ENCODE measurements at regions not wholly inside any gene's neighbourhood (a gene's known extent, or its start where the extent isn't known, plus 50 kb on each side); places are given as distances from the start of the nearest gene placed in this dataset.
A peak's percentile ranks its signal among the peaks of the same experiment; 100 is the strongest.

- H3K36me3 ChIP-seq (ENCODE audit: insufficient read depth, low read length) = no peaks in the 10 kb centered on the region
- peaks cover 15% of the 10 kb centered on the region for H3K4me1 ChIP-seq (ENCODE audit: insufficient read depth, low read length, severe bottlenecking)
- H3K27me3 ChIP-seq (ENCODE audit: insufficient read depth, low read length) = no peaks in the 10 kb centered on the region
- no peak overlapping the region for H2AFZ ChIP-seq (ENCODE audit: low read length)
- H4K20me1 ChIP-seq (ENCODE audit: insufficient read depth, low read length) = no peaks in the 10 kb centered on the region
- H3F3A ChIP-seq (ENCODE audit: insufficient read depth, low read length) = no peaks in the 10 kb centered on the region
- H3K27ac ChIP-seq (ENCODE audit: low read depth, low read length, poor library complexity, severe bottlenecking) = no peak overlapping the region
- no peak for TF ChIP-seq EZH2 (IDR thresholded peaks at IDR 0.05; ENCODE audit: borderline replicate concordance, low read length)
- no peak for TF ChIP-seq CTCF (IDR thresholded peaks at IDR 0.05; ENCODE audit: low read length)
- H3K9me3 ChIP-seq (ENCODE audit: low read length) = no peaks in the 10 kb centered on the region
- no peak overlapping the region for H3K4me2 ChIP-seq (ENCODE audit: low read length)
- no peaks in the 10 kb centered on the region for H3K79me2 ChIP-seq (ENCODE audit: insufficient read depth, low read length)
- no peak overlapping the region for H3K9ac ChIP-seq (ENCODE audit: low read length)
- H3K9me2 ChIP-seq (ENCODE audit: low read depth, low read length) = no peaks in the 10 kb centered on the region
- H3K4me3 ChIP-seq (ENCODE audit: low read depth, low read length, poor library complexity, severe bottlenecking) = no peak overlapping the region
Observed at GRCh38 chr1:87436534-87436933, 107.9 kb downstream of the LMO4 start.

GRCh38 chr1:87437663-87438295, 109.1 kb downstream of the LMO4 start:
- Histone ChIP-seq H3K36me3 (ENCODE audit: insufficient read depth, low read length) (no peaks in the 10 kb centered on the region), H3K4me3 (ENCODE audit: low read depth, low read length, poor library complexity, severe bottlenecking) (no peak overlapping the region), H3F3A (ENCODE audit: insufficient read depth, low read length) (no peaks in the 10 kb centered on the region), H2AFZ (ENCODE audit: low read length) (no peak overlapping the region), H3K9me2 (ENCODE audit: low read depth, low read length) (no peaks in the 10 kb centered on the region), H3K27me3 (ENCODE audit: insufficient read depth, low read length) (no peaks in the 10 kb centered on the region), H3K79me2 (ENCODE audit: insufficient read depth, low read length) (no peaks in the 10 kb centered on the region), H3K9ac (ENCODE audit: low read length) (no peak overlapping the region), H3K4me2 (ENCODE audit: low read length) (peak overlapping the region; percentile 21; the same call in 1 of the 2 replicates), H3K9me3 (ENCODE audit: low read length) (peaks cover 2% of the 10 kb centered on the region; the same call in 1 of the 2 replicates), H3K4me1 (ENCODE audit: insufficient read depth, low read length, severe bottlenecking) (peaks cover 15% of the 10 kb centered on the region), H4K20me1 (ENCODE audit: insufficient read depth, low read length) (no peaks in the 10 kb centered on the region), H3K27ac (ENCODE audit: low read depth, low read length, poor library complexity, severe bottlenecking) (no peak overlapping the region)
- TF ChIP-seq CTCF (IDR thresholded peaks at IDR 0.05; ENCODE audit: low read length) (no peak), EZH2 (IDR thresholded peaks at IDR 0.05; ENCODE audit: borderline replicate concordance, low read length) (no peak)

GRCh38 chr1:87439821-87440220, 111.1 kb downstream of the LMO4 start:
- H3K4me3 ChIP-seq (ENCODE audit: low read depth, low read length, poor library complexity, severe bottlenecking) = no peak overlapping the region
- H3K27me3 ChIP-seq (ENCODE audit: insufficient read depth, low read length) = no peaks in the 10 kb centered on the region
- peaks cover 15% of the 10 kb centered on the region for H3K4me1 ChIP-seq (ENCODE audit: insufficient read depth, low read length, severe bottlenecking)
- peaks cover 5% of the 10 kb centered on the region; the same call in 1 of the 2 replicates for H3K9me3 ChIP-seq (ENCODE audit: low read length)
- H3K4me2 ChIP-seq (ENCODE audit: low read length) = no peak overlapping the region
- H3K79me2 ChIP-seq (ENCODE audit: insufficient read depth, low read length) = no peaks in the 10 kb centered on the region
- H2AFZ ChIP-seq (ENCODE audit: low read length) = no peak overlapping the region
- H3K9me2 ChIP-seq (ENCODE audit: low read depth, low read length) = no peaks in the 10 kb centered on the region
- no peaks in the 10 kb centered on the region for H4K20me1 ChIP-seq (ENCODE audit: insufficient read depth, low read length)
- no peaks in the 10 kb centered on the region; the same call in 1 of the 2 replicates for H3K36me3 ChIP-seq (ENCODE audit: insufficient read depth, low read length)
- TF ChIP-seq EZH2 (IDR thresholded peaks at IDR 0.05; ENCODE audit: borderline replicate concordance, low read length) (no peak), CTCF (IDR thresholded peaks at IDR 0.05; ENCODE audit: low read length) (no peak)
- no peak overlapping the region for H3K27ac ChIP-seq (ENCODE audit: low read depth, low read length, poor library complexity, severe bottlenecking)
- no peaks in the 10 kb centered on the region for H3F3A ChIP-seq (ENCODE audit: insufficient read depth, low read length)
- H3K9ac ChIP-seq (ENCODE audit: low read length) = no peak overlapping the region

Measured in OCI-LY1 (cell line).